ENCODE measurements at regions not wholly inside any gene's neighbourhood (a gene's known extent, or its start where the extent isn't known, plus 50 kb on each side); places are given as distances from the start of the nearest gene placed in this dataset.

DNA sequence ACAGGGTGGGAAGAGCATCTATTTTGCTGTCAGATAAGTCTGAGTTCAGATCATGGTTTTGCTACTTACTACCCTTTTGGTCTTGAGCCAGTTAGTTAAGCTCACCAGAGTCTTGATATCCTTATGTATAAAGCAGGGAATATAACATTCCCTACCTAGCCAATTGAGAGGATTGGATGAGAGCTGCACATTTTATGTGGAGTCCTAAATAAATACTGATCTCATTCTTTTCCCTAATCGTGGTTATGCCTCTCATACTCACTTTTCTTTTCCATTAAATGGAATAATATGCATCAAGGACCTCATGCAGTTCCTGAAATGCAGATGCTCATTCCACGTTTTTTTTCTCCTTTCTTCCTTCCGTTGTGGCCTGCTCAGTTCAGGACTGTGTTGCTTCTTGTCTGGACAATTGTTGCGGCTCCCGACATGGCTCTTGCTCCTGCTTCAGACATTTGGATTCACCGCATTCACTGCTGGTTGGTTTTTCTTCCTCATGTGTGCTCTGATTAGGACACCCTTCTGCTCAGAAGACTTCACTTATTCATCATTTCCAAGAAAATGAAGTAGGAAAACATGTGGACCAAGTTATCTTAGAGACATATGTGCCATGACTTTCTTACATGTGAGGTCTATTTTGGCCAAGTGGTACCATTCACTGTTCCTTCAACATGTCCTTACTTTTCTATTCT lies 90.2 kb downstream of the NFKBIZ start:
- Histone ChIP-seq H3K9me3 (replicated peaks in 1 of 2; ENCODE audit: control insufficient read depth in 2 of 2, insufficient read depth in 1 of 2, low read depth in 1 of 2, low read length in 2 of 2) (no peaks in the 10 kb centered on the region), H4K91ac (ENCODE audit: low read depth, low read length, poor library complexity) (no peak overlapping the region), H3K4me1 (ENCODE audit: control insufficient read depth in 2 of 2, insufficient read depth in 1 of 2, low read depth in 1 of 2, low read length in 2 of 2) (no peaks in the 10 kb centered on the region), H3K9ac (ENCODE audit: low read depth, low read length, poor library complexity) (no peak overlapping the region), H3K4me2 (ENCODE audit: insufficient read depth, low read length, poor library complexity, severe bottlenecking) (no peak overlapping the region), H3K18ac (ENCODE audit: low read length) (no peak overlapping the region), H3K14ac (ENCODE audit: low read length) (no peak overlapping the region), H3K79me1 (ENCODE audit: low read depth, low read length) (no peaks in the 10 kb centered on the region), H3K36me3 (replicated peaks in 1 of 2; ENCODE audit: control insufficient read depth in 2 of 2, insufficient read depth in 2 of 2, low read length in 2 of 2) (no peaks in the 10 kb centered on the region), H4K8ac (ENCODE audit: low read depth, low read length) (no peak overlapping the region), H2AFZ (ENCODE audit: low read length) (no peak overlapping the region), H3K4ac (ENCODE audit: low read length) (no peak overlapping the region), H3K27ac (replicated peaks; ENCODE audit: low read length) (no peak overlapping the region), H2AK5ac (ENCODE audit: low read depth, low read length) (no peak overlapping the region), H2BK5ac (ENCODE audit: low read length) (no peak overlapping the region), H3K4me3 (ENCODE audit: low read length in 2 of 2) (no peak overlapping the region), H3K27me3 (ENCODE audit: control insufficient read depth in 3 of 3, insufficient read depth in 3 of 3, low read depth in 1 of 3, low read length in 3 of 3) (no peaks in the 10 kb centered on the region), H2BK120ac (ENCODE audit: low read depth, low read length) (no peak overlapping the region), H2BK12ac (ENCODE audit: low read length) (no peak overlapping the region), H2BK15ac (ENCODE audit: low read length) (no peak overlapping the region), H3K23ac (ENCODE audit: low read depth, low read length, poor library complexity) (no peak overlapping the region)
- WGBS, 2 donors (ENCODE audit: extremely low coverage in 2 of 2, insufficient read length in 2 of 2, insufficient replicate concordance in 1 of 2), result no CpG with 5 or more reads among the region's 6 CpGs
- DNase-seq (ENCODE audit: low spot score), result no peak

DNA sequence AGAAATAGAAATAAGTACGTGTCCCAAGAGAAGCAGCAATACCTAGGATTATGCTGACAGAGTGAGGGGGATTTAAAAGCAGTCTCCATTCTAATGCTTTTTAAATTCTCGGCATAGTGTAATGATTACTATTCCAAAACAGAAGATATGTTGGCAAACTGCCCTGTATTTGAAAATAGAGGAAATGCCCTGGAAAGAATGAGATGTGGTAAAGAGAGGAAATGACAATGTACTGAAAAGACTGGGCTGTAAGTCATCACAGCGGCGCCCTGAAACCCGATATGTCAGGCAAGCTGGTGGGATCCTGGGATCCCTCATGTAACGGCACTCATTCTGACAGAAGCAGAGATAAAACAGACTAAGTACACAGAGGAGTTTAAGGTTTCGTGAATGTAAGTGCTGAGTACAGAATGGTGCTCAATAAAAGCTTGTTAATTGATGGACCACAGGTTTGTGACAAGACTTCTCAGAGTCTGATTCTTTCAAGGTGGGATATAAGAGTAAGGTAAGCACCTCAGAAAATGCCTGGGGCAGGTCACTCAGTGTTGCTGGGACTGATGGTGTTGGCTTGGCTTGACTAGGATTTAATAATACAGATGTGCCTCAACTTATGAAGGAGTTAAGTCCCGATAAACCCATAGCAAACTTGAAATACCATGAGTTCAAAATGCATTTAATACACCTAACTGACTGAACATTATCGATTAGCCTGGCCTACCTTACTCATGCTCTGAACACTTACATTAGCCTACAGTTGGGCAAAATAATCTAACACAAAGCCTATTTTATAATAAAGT lies 91.4 kb downstream of the NFKBIZ start:
- Histone ChIP-seq H3K18ac (ENCODE audit: low read length) (no peak overlapping the region), H3K27ac (replicated peaks; ENCODE audit: low read length) (no peak overlapping the region), H3K23ac (ENCODE audit: low read depth, low read length, poor library complexity) (no peak overlapping the region), H4K91ac (ENCODE audit: low read depth, low read length, poor library complexity) (no peak overlapping the region), H2BK5ac (ENCODE audit: low read length) (no peak overlapping the region), H3K9ac (ENCODE audit: low read depth, low read length, poor library complexity) (no peak overlapping the region), H3K4me2 (ENCODE audit: insufficient read depth, low read length, poor library complexity, severe bottlenecking) (no peak overlapping the region), H2BK12ac (ENCODE audit: low read length) (no peak overlapping the region), H2AK5ac (ENCODE audit: low read depth, low read length) (no peak overlapping the region), H3K4me3 (ENCODE audit: low read length in 2 of 2) (no peak overlapping the region), H2BK15ac (ENCODE audit: low read length) (no peak overlapping the region), H2AFZ (ENCODE audit: low read length) (no peak overlapping the region), H2BK120ac (ENCODE audit: low read depth, low read length) (no peak overlapping the region), H3K14ac (ENCODE audit: low read length) (no peak overlapping the region), H4K8ac (ENCODE audit: low read depth, low read length) (no peak overlapping the region), H3K36me3 (replicated peaks in 1 of 2; ENCODE audit: control insufficient read depth in 2 of 2, insufficient read depth in 2 of 2, low read length in 2 of 2) (no peaks in the 10 kb centered on the region), H3K4ac (ENCODE audit: low read length) (no peak overlapping the region), H3K79me1 (ENCODE audit: low read depth, low read length) (no peaks in the 10 kb centered on the region), H3K27me3 (ENCODE audit: control insufficient read depth in 3 of 3, insufficient read depth in 3 of 3, low read depth in 1 of 3, low read length in 3 of 3) (no peaks in the 10 kb centered on the region), H3K4me1 (ENCODE audit: control insufficient read depth in 2 of 2, insufficient read depth in 1 of 2, low read depth in 1 of 2, low read length in 2 of 2) (no peaks in the 10 kb centered on the region), H3K9me3 (replicated peaks in 1 of 2; ENCODE audit: control insufficient read depth in 2 of 2, insufficient read depth in 1 of 2, low read depth in 1 of 2, low read length in 2 of 2) (no peaks in the 10 kb centered on the region)
- peak; percentile 11 for DNase-seq (ENCODE audit: low spot score)
- no CpG with 5 or more reads among the region's 9 CpGs for WGBS, 2 donors (ENCODE audit: extremely low coverage in 2 of 2, insufficient read length in 2 of 2, insufficient replicate concordance in 1 of 2)

DNA sequence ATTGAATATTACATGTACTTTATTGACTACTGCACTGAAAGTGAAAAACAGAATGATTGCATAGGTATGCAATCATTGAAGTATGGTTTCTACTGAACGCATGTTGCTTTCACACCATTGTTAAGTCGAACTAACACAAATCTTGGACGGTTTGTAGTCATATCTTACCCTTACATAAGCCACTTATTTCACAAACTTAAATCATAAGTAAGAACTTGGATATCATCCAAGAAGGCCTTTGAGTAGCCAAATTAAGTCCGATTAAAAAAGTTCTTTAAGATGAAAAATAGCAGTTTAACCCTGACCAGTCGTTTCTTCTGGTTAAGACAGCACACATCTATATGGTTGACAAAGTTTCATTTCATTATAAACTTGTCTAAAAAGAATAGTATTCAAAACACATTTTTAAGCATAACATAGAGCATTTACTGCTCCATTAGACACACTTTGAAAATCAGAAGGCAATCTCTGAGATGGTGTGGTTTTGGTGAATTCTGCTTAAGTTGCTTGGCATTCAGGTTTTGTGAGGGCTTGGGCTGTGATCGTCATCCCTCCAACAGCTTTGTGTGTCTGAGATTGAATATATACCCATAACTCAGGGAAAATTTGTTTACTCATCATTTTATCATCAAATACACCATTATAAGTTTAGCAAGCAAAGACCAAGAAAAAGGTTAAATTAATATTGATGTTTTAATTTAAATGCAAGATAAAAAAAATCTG lies 92.2 kb downstream of the NFKBIZ start:
- no peak overlapping the region for H4K91ac ChIP-seq (ENCODE audit: low read depth, low read length, poor library complexity)
- no peak overlapping the region for H3K23ac ChIP-seq (ENCODE audit: low read depth, low read length, poor library complexity)
- H2AK5ac ChIP-seq (ENCODE audit: low read depth, low read length), result no peak overlapping the region
- H2AFZ ChIP-seq (ENCODE audit: low read length), result no peak overlapping the region
- no peaks in the 10 kb centered on the region for H3K79me1 ChIP-seq (ENCODE audit: low read depth, low read length)
- H3K14ac ChIP-seq (ENCODE audit: low read length), result no peak overlapping the region
- H3K4ac ChIP-seq (ENCODE audit: low read length), result no peak overlapping the region
- no peak overlapping the region for H3K18ac ChIP-seq (ENCODE audit: low read length)
- no peak overlapping the region for H2BK120ac ChIP-seq (ENCODE audit: low read depth, low read length)
- no peak for DNase-seq (ENCODE audit: low spot score)
- H4K8ac ChIP-seq (ENCODE audit: low read depth, low read length), result no peak overlapping the region
- no CpG with 5 or more reads among the region's 6 CpGs for WGBS, 2 donors (ENCODE audit: extremely low coverage in 2 of 2, insufficient read length in 2 of 2, insufficient replicate concordance in 1 of 2)
- no peaks in the 10 kb centered on the region for H3K36me3 ChIP-seq (replicated peaks in 1 of 2; ENCODE audit: control insufficient read depth in 2 of 2, insufficient read depth in 2 of 2, low read length in 2 of 2)
- H3K9me3 ChIP-seq (replicated peaks in 1 of 2; ENCODE audit: control insufficient read depth in 2 of 2, insufficient read depth in 1 of 2, low read depth in 1 of 2, low read length in 2 of 2), result no peaks in the 10 kb centered on the region
- H2BK5ac ChIP-seq (ENCODE audit: low read length), result no peak overlapping the region
- no peaks in the 10 kb centered on the region for H3K4me1 ChIP-seq (ENCODE audit: control insufficient read depth in 2 of 2, insufficient read depth in 1 of 2, low read depth in 1 of 2, low read length in 2 of 2)
- H3K4me2 ChIP-seq (ENCODE audit: insufficient read depth, low read length, poor library complexity, severe bottlenecking), result no peak overlapping the region
- H3K27ac ChIP-seq (replicated peaks; ENCODE audit: low read length), result no peak overlapping the region
- no peak overlapping the region for H3K9ac ChIP-seq (ENCODE audit: low read depth, low read length, poor library complexity)
- H2BK15ac ChIP-seq (ENCODE audit: low read length), result no peak overlapping the region
- no peak overlapping the region for H2BK12ac ChIP-seq (ENCODE audit: low read length)
- no peaks in the 10 kb centered on the region for H3K27me3 ChIP-seq (ENCODE audit: control insufficient read depth in 3 of 3, insufficient read depth in 3 of 3, low read depth in 1 of 3, low read length in 3 of 3)
- H3K4me3 ChIP-seq (ENCODE audit: low read length in 2 of 2), result no peak overlapping the region

DNA sequence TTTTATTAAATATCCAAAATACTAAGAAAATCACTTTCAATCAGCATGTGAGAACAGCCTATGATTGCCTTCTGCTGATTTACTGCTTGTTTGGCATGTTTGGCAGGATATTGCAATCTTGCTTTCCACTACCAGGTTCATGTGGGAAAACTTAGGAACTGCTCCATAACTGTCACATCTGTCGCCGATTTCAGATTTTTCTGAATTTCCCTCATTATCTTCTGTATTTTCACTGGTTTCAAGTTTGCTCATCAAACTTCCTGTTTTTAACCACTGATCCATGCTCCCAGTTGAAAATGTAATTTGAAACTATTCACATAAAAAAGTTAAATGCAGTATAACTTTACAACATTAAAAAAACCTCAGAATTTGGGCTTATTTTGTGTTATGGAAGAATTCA lies 93.0 kb downstream of the NFKBIZ start:
- WGBS, 2 donors (ENCODE audit: extremely low coverage in 2 of 2, insufficient read length in 2 of 2, insufficient replicate concordance in 1 of 2), result no CpG with 5 or more reads among the region's 2 CpGs
- H2BK5ac ChIP-seq (ENCODE audit: low read length), result no peak overlapping the region
- H3K4ac ChIP-seq (ENCODE audit: low read length), result no peak overlapping the region
- no peaks in the 10 kb centered on the region for H3K4me1 ChIP-seq (ENCODE audit: control insufficient read depth in 2 of 2, insufficient read depth in 1 of 2, low read depth in 1 of 2, low read length in 2 of 2)
- no peak overlapping the region for H3K23ac ChIP-seq (ENCODE audit: low read depth, low read length, poor library complexity)
- no peaks in the 10 kb centered on the region for H3K9me3 ChIP-seq (replicated peaks in 1 of 2; ENCODE audit: control insufficient read depth in 2 of 2, insufficient read depth in 1 of 2, low read depth in 1 of 2, low read length in 2 of 2)
- no peak overlapping the region for H2AFZ ChIP-seq (ENCODE audit: low read length)
- no peak overlapping the region for H3K14ac ChIP-seq (ENCODE audit: low read length)
- H3K27me3 ChIP-seq (ENCODE audit: control insufficient read depth in 3 of 3, insufficient read depth in 3 of 3, low read depth in 1 of 3, low read length in 3 of 3), result no peaks in the 10 kb centered on the region
- no peak overlapping the region for H3K27ac ChIP-seq (replicated peaks; ENCODE audit: low read length)
- no peak overlapping the region for H4K8ac ChIP-seq (ENCODE audit: low read depth, low read length)
- H4K91ac ChIP-seq (ENCODE audit: low read depth, low read length, poor library complexity), result no peak overlapping the region
- DNase-seq (ENCODE audit: low spot score), result no peak
- no peak overlapping the region for H3K4me2 ChIP-seq (ENCODE audit: insufficient read depth, low read length, poor library complexity, severe bottlenecking)
- H3K36me3 ChIP-seq (replicated peaks in 1 of 2; ENCODE audit: control insufficient read depth in 2 of 2, insufficient read depth in 2 of 2, low read length in 2 of 2), result no peaks in the 10 kb centered on the region
- no peak overlapping the region for H2BK120ac ChIP-seq (ENCODE audit: low read depth, low read length)
- no peaks in the 10 kb centered on the region for H3K79me1 ChIP-seq (ENCODE audit: low read depth, low read length)
- no peak overlapping the region for H2BK15ac ChIP-seq (ENCODE audit: low read length)
- H3K18ac ChIP-seq (ENCODE audit: low read length), result no peak overlapping the region
- H3K4me3 ChIP-seq (ENCODE audit: low read length in 2 of 2), result no peak overlapping the region
- H2AK5ac ChIP-seq (ENCODE audit: low read depth, low read length), result no peak overlapping the region
- no peak overlapping the region for H2BK12ac ChIP-seq (ENCODE audit: low read length)
- no peak overlapping the region for H3K9ac ChIP-seq (ENCODE audit: low read depth, low read length, poor library complexity)
